BE2C (cell line): ENCODE measurements at regions not wholly inside any gene's neighbourhood (a gene's known extent, or its start where the extent isn't known, plus 50 kb on each side); places are given as distances from the start of the nearest gene placed in this dataset.

Experiments
- DNase-seq: peaks from one replicate; pipeline ENCODE4 v3.0.0-alpha.2; 2020
- H3K27me3 ChIP-seq: fragments of 250-450 bp; sonication (Bioruptor Pico); 2 replicates; pipeline ENCODE4 v1.5.1; 2020; ENCODE audit warnings: mild to moderate bottlenecking
- H3K36me3 ChIP-seq: fragments of 250-450 bp; sonication (Bioruptor Pico); 2 replicates; pipeline ENCODE4 v1.5.1; 2020; ENCODE audit warnings: mild to moderate bottlenecking
- H3K4me1 ChIP-seq: fragments of 250-450 bp; sonication (Bioruptor Pico); 2 replicates; pipeline ENCODE4 v1.5.1; 2020
- H3K4me3 ChIP-seq: 2 replicates; pipeline ENCODE4 v1.5.1; 2011; ENCODE audit warnings: low read depth, low read length
- H3K9me3 ChIP-seq: fragments of 250-450 bp; sonication (Bioruptor Pico); 2 replicates; pipeline ENCODE4 v1.5.1; 2020
- CTCF ChIP-seq: IDR thresholded peaks from 2 replicates; pipeline ENCODE4 v1.5.1; 2012; ENCODE audit warnings: mild to moderate bottlenecking, low read depth, low read length

DNA sequence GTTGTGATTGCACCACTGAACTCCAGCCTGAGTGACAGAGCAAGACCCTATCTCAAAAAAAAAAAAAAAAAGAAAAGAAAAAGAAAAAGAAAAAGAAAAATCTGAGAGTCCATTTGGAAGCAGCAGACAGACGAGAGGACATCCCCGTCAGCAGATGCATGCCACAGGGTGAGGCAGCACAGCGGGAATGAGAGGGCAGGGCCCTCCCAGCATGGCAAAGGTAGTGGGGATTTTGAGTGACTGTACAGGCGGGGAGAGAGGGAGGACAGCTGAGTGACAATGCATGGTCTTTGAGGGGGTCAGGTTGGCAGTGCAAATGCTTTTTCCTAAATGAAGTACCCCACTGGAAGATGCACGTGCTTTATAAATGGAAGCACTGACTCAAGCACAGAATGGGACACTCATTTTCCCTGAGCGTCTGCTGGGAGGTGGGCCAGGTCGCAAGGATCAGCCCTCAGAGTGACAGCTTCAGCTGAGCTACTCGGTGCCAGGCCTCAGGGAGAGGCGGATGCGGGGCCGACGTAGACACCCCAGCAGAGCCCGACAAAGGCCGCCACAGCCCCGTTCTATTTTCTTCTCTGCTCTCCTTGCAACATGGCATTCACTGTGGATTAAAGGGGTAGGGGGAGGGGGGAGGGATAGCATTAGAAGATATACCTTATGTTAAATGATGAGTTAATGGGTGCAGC, 113.5 kb downstream of the SHANK2 start:
- Histone ChIP-seq H3K4me3 (no peak overlapping the region), H3K27me3 (no peaks in the 10 kb centered on the region; the same call in 1 of the 2 replicates), H3K36me3 (no peaks in the 10 kb centered on the region), H3K9me3 (no peaks in the 10 kb centered on the region), H3K4me1 (no peaks in the 10 kb centered on the region)
- TF ChIP-seq CTCF, result no peak
- no peak for DNase-seq

DNA sequence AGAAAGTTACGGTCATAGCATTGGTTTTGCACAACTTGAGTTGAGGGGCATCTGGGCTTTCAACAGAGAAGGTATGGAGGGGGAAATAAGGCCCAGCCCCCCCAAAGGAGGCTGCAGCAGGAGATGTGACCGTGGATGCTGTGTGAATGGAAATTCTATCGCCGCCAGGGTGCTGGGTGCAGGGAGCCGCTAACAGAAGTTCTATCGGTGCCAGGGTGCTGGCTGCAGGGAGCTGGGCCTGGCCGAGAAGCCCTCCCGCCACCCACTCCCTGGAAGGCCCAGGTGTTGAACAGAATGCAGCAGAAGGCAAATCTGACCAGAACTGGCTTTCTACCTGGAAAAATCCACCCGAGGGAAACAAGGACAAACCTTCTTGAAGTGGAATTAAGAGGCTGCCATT, 115.0 kb downstream of the SHANK2 start:
- Histone ChIP-seq H3K4me1 (no peaks in the 10 kb centered on the region), H3K9me3 (no peaks in the 10 kb centered on the region), H3K27me3 (no peaks in the 10 kb centered on the region; the same call in 1 of the 2 replicates), H3K36me3 (no peaks in the 10 kb centered on the region), H3K4me3 (no peak overlapping the region)
- TF ChIP-seq CTCF, result no peak
- no peak for DNase-seq

DNA sequence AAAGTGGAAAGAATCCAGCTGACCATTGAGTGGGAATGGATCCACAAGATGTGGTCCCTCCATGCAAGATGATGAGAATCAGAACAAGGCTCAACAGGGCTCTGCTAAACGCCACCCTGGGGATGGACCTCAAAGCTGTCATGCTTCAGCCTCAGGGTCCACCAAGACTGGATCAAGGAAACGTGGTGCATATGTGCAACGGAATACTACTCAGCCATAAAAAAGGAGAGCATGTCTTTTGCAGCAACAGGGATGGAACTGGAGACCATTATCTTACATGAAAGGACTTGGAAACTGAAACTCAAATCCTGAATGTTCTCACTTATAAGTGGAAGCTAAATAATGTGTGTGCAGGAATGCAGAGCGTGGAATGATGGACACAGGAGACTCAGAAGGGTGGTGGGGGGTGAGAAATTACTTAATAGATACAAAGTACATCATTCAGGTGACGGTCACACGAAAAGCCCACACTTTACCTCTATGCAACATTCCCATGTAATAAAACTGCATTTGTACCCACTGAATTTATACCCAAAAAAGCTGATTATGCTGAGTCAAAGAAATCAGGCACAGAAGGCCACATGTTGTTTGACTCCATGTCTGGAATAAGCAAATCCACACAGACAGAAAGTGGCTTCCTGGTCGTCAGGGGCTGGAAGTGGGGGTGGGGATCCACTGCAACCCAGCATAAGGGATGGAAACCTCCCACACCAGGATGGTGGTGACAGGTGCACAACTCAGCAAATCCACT, 116.1 kb downstream of the SHANK2 start:
- Histone ChIP-seq H3K27me3 (no peaks in the 10 kb centered on the region), H3K9me3 (no peaks in the 10 kb centered on the region), H3K36me3 (no peaks in the 10 kb centered on the region), H3K4me1 (no peaks in the 10 kb centered on the region), H3K4me3 (no peak overlapping the region)
- no peak for TF ChIP-seq CTCF
- no peak for DNase-seq

- Histone ChIP-seq H3K9me3 (no peaks in the 10 kb centered on the region), H3K4me3 (no peak overlapping the region), H3K36me3 (no peaks in the 10 kb centered on the region), H3K4me1 (no peaks in the 10 kb centered on the region), H3K27me3 (no peaks in the 10 kb centered on the region)
- no peak for TF ChIP-seq CTCF
- DNase-seq, result no peak
Measured at GRCh38 chr11:71135112-71135511, 117.3 kb downstream of the SHANK2 start.

DNA sequence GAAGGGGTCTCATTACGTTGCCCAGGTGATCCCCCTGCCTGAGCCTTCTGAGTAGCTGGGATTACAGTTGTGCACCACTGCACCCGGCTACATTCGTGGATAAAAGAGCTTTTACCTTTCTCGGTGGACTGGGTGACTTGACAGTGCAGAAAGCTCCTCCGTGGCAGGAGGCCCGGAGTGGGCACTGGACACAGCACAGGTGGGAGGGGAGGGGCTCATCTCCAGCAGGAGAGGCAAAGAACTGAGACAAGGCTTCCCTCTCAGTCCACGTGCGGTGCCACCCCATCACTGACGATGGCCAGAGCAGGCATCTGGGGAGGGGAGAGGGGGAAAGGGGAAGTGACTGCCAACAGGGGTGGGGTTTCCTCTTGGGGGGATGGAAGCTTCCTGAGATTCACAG, 118.4 kb downstream of the SHANK2 start:
- DNase-seq, result no peak
- no peak overlapping the region for H3K4me3 ChIP-seq

More for the DNA sequence above, 118.4 kb downstream of the SHANK2 start:
- H3K36me3 ChIP-seq, result no peaks in the 10 kb centered on the region
- no peaks in the 10 kb centered on the region for H3K4me1 ChIP-seq
- no peaks in the 10 kb centered on the region for H3K9me3 ChIP-seq
- H3K27me3 ChIP-seq, result no peaks in the 10 kb centered on the region
- no peak for TF ChIP-seq CTCF
